ENCODE measurements at regions not wholly inside any gene's neighbourhood (a gene's known extent, or its start where the extent isn't known, plus 50 kb on each side); places are given as distances from the start of the nearest gene placed in this dataset.

- TF ChIP-seq, protein P1, sequence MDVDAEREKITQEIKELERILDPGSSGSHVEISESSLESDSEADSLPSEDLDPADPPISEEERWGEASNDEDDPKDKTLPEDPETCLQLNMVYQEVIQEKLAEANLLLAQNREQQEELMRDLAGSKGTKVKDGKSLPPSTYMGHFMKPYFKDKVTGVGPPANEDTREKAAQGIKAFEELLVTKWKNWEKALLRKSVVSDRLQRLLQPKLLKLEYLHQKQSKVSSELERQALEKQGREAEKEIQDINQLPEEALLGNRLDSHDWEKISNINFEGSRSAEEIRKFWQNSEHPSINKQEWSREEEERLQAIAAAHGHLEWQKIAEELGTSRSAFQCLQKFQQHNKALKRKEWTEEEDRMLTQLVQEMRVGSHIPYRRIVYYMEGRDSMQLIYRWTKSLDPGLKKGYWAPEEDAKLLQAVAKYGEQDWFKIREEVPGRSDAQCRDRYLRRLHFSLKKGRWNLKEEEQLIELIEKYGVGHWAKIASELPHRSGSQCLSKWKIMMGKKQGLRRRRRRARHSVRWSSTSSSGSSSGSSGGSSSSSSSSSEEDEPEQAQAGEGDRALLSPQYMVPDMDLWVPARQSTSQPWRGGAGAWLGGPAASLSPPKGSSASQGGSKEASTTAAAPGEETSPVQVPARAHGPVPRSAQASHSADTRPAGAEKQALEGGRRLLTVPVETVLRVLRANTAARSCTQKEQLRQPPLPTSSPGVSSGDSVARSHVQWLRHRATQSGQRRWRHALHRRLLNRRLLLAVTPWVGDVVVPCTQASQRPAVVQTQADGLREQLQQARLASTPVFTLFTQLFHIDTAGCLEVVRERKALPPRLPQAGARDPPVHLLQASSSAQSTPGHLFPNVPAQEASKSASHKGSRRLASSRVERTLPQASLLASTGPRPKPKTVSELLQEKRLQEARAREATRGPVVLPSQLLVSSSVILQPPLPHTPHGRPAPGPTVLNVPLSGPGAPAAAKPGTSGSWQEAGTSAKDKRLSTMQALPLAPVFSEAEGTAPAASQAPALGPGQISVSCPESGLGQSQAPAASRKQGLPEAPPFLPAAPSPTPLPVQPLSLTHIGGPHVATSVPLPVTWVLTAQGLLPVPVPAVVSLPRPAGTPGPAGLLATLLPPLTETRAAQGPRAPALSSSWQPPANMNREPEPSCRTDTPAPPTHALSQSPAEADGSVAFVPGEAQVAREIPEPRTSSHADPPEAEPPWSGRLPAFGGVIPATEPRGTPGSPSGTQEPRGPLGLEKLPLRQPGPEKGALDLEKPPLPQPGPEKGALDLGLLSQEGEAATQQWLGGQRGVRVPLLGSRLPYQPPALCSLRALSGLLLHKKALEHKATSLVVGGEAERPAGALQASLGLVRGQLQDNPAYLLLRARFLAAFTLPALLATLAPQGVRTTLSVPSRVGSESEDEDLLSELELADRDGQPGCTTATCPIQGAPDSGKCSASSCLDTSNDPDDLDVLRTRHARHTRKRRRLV (CRISPR knock-in tag; IDR thresholded peaks at IDR 0.05): no peak
- TF ChIP-seq ASH2L (IDR thresholded peaks at IDR 0.05; ENCODE audit: insufficient read length, low read depth, low read length) (no peak), HNRNPUL1 (IDR thresholded peaks at IDR 0.05; ENCODE audit: low read depth, low read length) (no peak), CCDC6 (CRISPR knock-in tag; IDR thresholded peaks at IDR 0.05) (no peak), PRMT3 (CRISPR knock-in tag; IDR thresholded peaks at IDR 0.05; ENCODE audit: borderline replicate concordance, low read depth) (no peak)
Measured at GRCh38 chr5:8865686-8866374, 680.0 kb downstream of the SEMA5A start (continued).

DNA sequence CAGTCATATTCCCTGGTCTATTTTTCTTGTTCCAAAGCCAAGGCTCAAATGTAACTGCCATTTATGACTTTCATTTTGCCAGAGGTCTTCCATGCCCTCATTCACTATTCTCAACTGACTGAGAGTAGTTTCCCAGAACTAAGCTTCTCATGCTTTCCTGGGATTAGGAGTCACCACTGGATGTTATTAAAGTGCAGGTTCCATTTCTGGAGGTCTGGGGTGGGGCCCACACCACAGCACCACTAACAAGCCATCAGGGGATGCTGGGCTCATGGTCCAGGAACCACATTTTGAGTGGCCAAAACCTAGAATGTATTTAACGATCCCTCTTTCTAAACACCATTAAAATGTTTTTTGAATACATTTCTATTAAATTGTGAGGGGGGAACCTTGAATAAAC, 677.6 kb downstream of the SEMA5A start:
- no TSS peak for BruUV-seq (replicated peaks)
- H3K9me3 ChIP-seq (ENCODE audit: low read length): peaks cover 28% of the 10 kb centered on the region
- no peak for TF ChIP-seq EZH2 (conservative IDR thresholded peaks at IDR 0.05; ENCODE audit: low read depth, low read length)
- TF ChIP-seq MTERF4 (CRISPR knock-in tag; IDR thresholded peaks at IDR 0.05): no peak
- TF ChIP-seq ASH2L (IDR thresholded peaks at IDR 0.05; ENCODE audit: insufficient read length, low read depth, low read length): no peak
- TF ChIP-seq IRF2 (CRISPR knock-in tag; IDR thresholded peaks at IDR 0.05): no peak
- H3K36me3 ChIP-seq (replicated peaks in 1 of 2; ENCODE audit: control insufficient read depth in 1 of 2, insufficient read depth in 2 of 2, low read length in 2 of 2): no peaks in the 10 kb centered on the region
- no peaks in the 10 kb centered on the region for H4K20me1 ChIP-seq (ENCODE audit: insufficient read depth, low read length)
- no peaks in the 10 kb centered on the region for H3K79me2 ChIP-seq (ENCODE audit: insufficient read depth, low read length)
- H2AFZ ChIP-seq (ENCODE audit: low read length): no peak overlapping the region
- H3K27me3 ChIP-seq (ENCODE audit: control insufficient read depth in 1 of 2, insufficient read depth in 2 of 2, low read length in 2 of 2): no peaks in the 10 kb centered on the region
- H3K9ac ChIP-seq (ENCODE audit: insufficient read depth, low read depth, low read length): no peak overlapping the region
- no peaks in the 10 kb centered on the region for H3K4me1 ChIP-seq (ENCODE audit: insufficient read depth, low read length)
- no peak overlapping the region for H3K27ac ChIP-seq (ENCODE audit: extremely low read length, insufficient read depth, low read length)
- no peak for FAIRE-seq
- ChIA-PET CTCF (ENCODE audit: low intra/inter-chr PET ratio, low total read pairs) (no interaction called here), POLR2A (no interaction called here)
- no peak for DNase-seq (ENCODE audit: low spot score)
- 6% methylated on average over 1 of the region's 1 CpG for WGBS (ENCODE audit: low lambda C conversion rate)
- H3K4me3 ChIP-seq (replicated peaks in 1 of 3; ENCODE audit: insufficient read depth in 1 of 3, low read depth in 2 of 3, low read length in 3 of 3): no peak overlapping the region
- in situ Hi-C loops (cut with HindIII; ENCODE audit: extremely low pct_ligation_motif_present, low pct_unique_long_range_greater_than_20kb): no loop called here
- no peak overlapping the region for H3K4me2 ChIP-seq (ENCODE audit: low read depth, low read length)
- no peak for ATAC-seq
- intact Hi-C loops (cut with micrococcal nuclease; ENCODE audit: unreplicated experiment): no loop called here
